Panc1 (cell line): ENCODE measurements at regions not wholly inside any gene's neighbourhood (a gene's known extent, or its start where the extent isn't known, plus 50 kb on each side); places are given as distances from the start of the nearest gene placed in this dataset.

Source experiments
- ATAC-seq: fragments of 200-7000 bp; cut with Tn5 transposase; 2 replicates; pipeline ENCODE4 v1.9.1; 2020; ENCODE audit warnings: mild to moderate bottlenecking, moderate library complexity
- BruUV-seq: library from RNA; stranded (reverse); fragments of 400-500 nt; replicated peaks from 2 replicates; lab custom pipeline; 2021; lab: Mats Ljungman, UMichigan
- CTCF ChIA-PET: fragments of 300-600 bp; sonication (Branson Sonifier 250); formaldehyde crosslinking; loops from one replicate; lab custom pipeline; 2022; ENCODE audit warnings: antibody characterized with exemption; lab: Charles Lee
- POLR2A ChIA-PET: fragments of 300-600 bp; sonication (Branson Sonifier 250); formaldehyde crosslinking; loops from one replicate; lab custom pipeline; 2022; ENCODE audit warnings: antibody characterized with exemption; lab: Charles Lee
- DNase-seq: peaks from one replicate; pipeline ENCODE4 v3.0.0-alpha.2; 2010; ENCODE audit warnings: low read depth, low spot score
- H3K27ac ChIP-seq: 2 replicates; pipeline ENCODE4 v1.5.1; 2011; ENCODE audit warnings: mild to moderate bottlenecking, low read length, inconsistent platforms
- H3K27me3 ChIP-seq: fragments of 200-500 bp; sonication (Bioruptor generic); 2 replicates; pipeline ENCODE4 v1.6.0; 2014; ENCODE audit warnings: low read length, inconsistent platforms; ENCODE audit not compliant: control insufficient read depth, insufficient read depth
- H3K36me3 ChIP-seq: fragments of 200-500 bp; sonication (Bioruptor generic); 2 replicates; pipeline ENCODE4 v1.5.1; 2014; ENCODE audit warnings: inconsistent platforms, mild to moderate bottlenecking, low read length, moderate library complexity; ENCODE audit not compliant: control insufficient read depth, insufficient read depth
- H3K4me1 ChIP-seq: 2 replicates; pipeline ENCODE4 v1.5.1; 2011; ENCODE audit warnings: inconsistent platforms, mild to moderate bottlenecking, low read length, moderate library complexity; ENCODE audit not compliant: control insufficient read depth, insufficient read depth
- H3K4me3 ChIP-seq, 2 experiments: 2 replicates each; pipeline ENCODE4 v1.5.1; 2011 to 2012; ENCODE audit warnings: low read depth in 2 of 2, low read length in 2 of 2, mild to moderate bottlenecking in 2 of 2, inconsistent platforms in 1 of 2, moderate library complexity in 1 of 2
- H3K9me3 ChIP-seq: fragments of 200-500 bp; sonication (Bioruptor generic); 2 replicates; pipeline ENCODE4 v1.5.1; 2014; ENCODE audit warnings: low read depth, mild to moderate bottlenecking, inconsistent platforms, low read length, moderate library complexity; ENCODE audit not compliant: control insufficient read depth, insufficient read depth
- POLR2AphosphoS5 ChIP-seq: IDR thresholded peaks from 2 replicates; pipeline ENCODE4 v1.6.1; 2012; ENCODE audit warnings: mild to moderate bottlenecking, low read depth, low read length, moderate library complexity
- SIN3A ChIP-seq: IDR thresholded peaks from 2 replicates; pipeline ENCODE4 v1.6.1; 2012; ENCODE audit warnings: low read depth, mild to moderate bottlenecking, low read length, moderate library complexity, borderline replicate concordance; ENCODE audit not compliant: insufficient read depth
- TCF7L2 ChIP-seq: IDR thresholded peaks from 2 replicates; pipeline ENCODE4 v1.6.1; 2011; ENCODE audit warnings: mild to moderate bottlenecking, low read depth, low read length, inconsistent platforms
- in situ Hi-C: cut with HindIII; loops from 2 replicates; pipeline ENCODE4 v1.10.0; 2016; ENCODE audit warnings: low sequenced_read_pairs, low pct_unique_long_range_greater_than_20kb
- intact Hi-C: fragments of 100-400 bp; cut with micrococcal nuclease; formaldehyde crosslinking; loops from one replicate; pipeline ENCODE4 v1.10.0; 2022; ENCODE audit not compliant: unreplicated experiment
- TF ChIP-seq, protein P1 (sequence below), 2 experiments: IDR thresholded peaks; 2 replicates each; pipeline ENCODE4 v1.6.1; 2011 to 2012; ENCODE audit warnings: low read depth in 2 of 2, control low read depth in 1 of 2, low read length in 1 of 2, mild to moderate bottlenecking in 1 of 2, moderate library complexity in 1 of 2; ENCODE audit not compliant: insufficient read depth in 1 of 2
- TF ChIP-seq, protein P2 (sequence below): fragments of 450-650 bp; IDR thresholded peaks from 2 replicates; pipeline ENCODE4 v1.5.1; 2017; ENCODE audit warnings: mild to moderate bottlenecking

DNA sequence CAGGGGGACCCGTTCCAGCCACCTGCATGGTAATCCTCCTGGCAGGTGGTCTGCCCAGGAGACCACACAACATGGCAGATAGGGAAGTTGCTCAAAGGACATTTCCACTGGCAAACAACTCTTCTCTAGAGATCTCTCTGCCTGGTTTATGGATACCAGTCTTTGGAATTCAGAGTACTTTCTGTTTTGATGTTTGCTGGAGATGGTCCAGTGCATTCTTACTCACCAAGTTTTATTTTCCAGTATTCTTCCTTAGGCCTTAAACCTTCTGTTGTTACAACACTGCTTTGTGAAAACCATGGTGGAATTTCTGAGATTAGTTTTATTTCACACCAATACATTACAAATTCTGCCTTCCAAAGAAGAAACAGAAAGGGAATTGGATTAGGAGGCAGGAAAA is 428.3 kb downstream of the FUT8 start:
- POLR2A ChIA-PET: no interaction called here
- no peaks in the 10 kb centered on the region for H3K36me3 ChIP-seq
- intact Hi-C loops (no loop called here), in situ Hi-C loops (no loop called here)
- no TSS peak for BruUV-seq
- no peak for TF ChIP-seq SIN3A
- TF ChIP-seq, protein P1, sequence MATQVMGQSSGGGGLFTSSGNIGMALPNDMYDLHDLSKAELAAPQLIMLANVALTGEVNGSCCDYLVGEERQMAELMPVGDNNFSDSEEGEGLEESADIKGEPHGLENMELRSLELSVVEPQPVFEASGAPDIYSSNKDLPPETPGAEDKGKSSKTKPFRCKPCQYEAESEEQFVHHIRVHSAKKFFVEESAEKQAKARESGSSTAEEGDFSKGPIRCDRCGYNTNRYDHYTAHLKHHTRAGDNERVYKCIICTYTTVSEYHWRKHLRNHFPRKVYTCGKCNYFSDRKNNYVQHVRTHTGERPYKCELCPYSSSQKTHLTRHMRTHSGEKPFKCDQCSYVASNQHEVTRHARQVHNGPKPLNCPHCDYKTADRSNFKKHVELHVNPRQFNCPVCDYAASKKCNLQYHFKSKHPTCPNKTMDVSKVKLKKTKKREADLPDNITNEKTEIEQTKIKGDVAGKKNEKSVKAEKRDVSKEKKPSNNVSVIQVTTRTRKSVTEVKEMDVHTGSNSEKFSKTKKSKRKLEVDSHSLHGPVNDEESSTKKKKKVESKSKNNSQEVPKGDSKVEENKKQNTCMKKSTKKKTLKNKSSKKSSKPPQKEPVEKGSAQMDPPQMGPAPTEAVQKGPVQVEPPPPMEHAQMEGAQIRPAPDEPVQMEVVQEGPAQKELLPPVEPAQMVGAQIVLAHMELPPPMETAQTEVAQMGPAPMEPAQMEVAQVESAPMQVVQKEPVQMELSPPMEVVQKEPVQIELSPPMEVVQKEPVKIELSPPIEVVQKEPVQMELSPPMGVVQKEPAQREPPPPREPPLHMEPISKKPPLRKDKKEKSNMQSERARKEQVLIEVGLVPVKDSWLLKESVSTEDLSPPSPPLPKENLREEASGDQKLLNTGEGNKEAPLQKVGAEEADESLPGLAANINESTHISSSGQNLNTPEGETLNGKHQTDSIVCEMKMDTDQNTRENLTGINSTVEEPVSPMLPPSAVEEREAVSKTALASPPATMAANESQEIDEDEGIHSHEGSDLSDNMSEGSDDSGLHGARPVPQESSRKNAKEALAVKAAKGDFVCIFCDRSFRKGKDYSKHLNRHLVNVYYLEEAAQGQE (IDR thresholded peaks at IDR 0.05; ENCODE audit: insufficient read depth in 1 of 2, low read depth in 2 of 2, low read length in 1 of 2): no peak
- no peak for TF ChIP-seq POLR2AphosphoS5
- TF ChIP-seq, protein P2, sequence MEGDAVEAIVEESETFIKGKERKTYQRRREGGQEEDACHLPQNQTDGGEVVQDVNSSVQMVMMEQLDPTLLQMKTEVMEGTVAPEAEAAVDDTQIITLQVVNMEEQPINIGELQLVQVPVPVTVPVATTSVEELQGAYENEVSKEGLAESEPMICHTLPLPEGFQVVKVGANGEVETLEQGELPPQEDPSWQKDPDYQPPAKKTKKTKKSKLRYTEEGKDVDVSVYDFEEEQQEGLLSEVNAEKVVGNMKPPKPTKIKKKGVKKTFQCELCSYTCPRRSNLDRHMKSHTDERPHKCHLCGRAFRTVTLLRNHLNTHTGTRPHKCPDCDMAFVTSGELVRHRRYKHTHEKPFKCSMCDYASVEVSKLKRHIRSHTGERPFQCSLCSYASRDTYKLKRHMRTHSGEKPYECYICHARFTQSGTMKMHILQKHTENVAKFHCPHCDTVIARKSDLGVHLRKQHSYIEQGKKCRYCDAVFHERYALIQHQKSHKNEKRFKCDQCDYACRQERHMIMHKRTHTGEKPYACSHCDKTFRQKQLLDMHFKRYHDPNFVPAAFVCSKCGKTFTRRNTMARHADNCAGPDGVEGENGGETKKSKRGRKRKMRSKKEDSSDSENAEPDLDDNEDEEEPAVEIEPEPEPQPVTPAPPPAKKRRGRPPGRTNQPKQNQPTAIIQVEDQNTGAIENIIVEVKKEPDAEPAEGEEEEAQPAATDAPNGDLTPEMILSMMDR: no peak
- no peak for TF ChIP-seq TCF7L2
- H3K9me3 ChIP-seq: no peaks in the 10 kb centered on the region
- no peak overlapping the region for H3K27ac ChIP-seq
- H3K4me3 ChIP-seq: no peak overlapping the region
- CTCF ChIA-PET: no interaction called here
- no peaks in the 10 kb centered on the region; the same call in 1 of the 2 replicates for H3K27me3 ChIP-seq
- no peaks in the 10 kb centered on the region for H3K4me1 ChIP-seq
- ATAC-seq: no peak
- DNase-seq: no peak

- Histone ChIP-seq H3K9me3 (no peaks in the 10 kb centered on the region), H3K4me1 (no peaks in the 10 kb centered on the region), H3K36me3 (no peaks in the 10 kb centered on the region), H3K27ac (no peak overlapping the region), H3K27me3 (no peaks in the 10 kb centered on the region; the same call in 1 of the 2 replicates), H3K4me3 (no peak overlapping the region)
- in situ Hi-C loops (no loop called here), intact Hi-C loops (no loop called here)
- no TSS peak for BruUV-seq
- ATAC-seq (no peak), DNase-seq (no peak)
- TF ChIP-seq, protein P2: no peak
- TF ChIP-seq TCF7L2 (no peak), SIN3A (no peak), POLR2AphosphoS5 (no peak)
- TF ChIP-seq, protein P1 (IDR thresholded peaks at IDR 0.05; ENCODE audit: insufficient read depth in 1 of 2, low read depth in 2 of 2, low read length in 1 of 2): no peak
- ChIA-PET POLR2A (no interaction called here), CTCF (no interaction called here)
Measured at GRCh38 chr14:65846196-65846868, 433.8 kb downstream of the FUT8 start.
